OCI-LY1 (cell line): ENCODE measurements at regions not wholly inside any gene's neighbourhood (a gene's known extent, or its start where the extent isn't known, plus 50 kb on each side); places are given as distances from the start of the nearest gene placed in this dataset.

Experiments used
- H2AFZ ChIP-seq: fragments of 200-600 bp; sonication (generic), shearing (Covaris generic); 2 replicates; pipeline ENCODE4 v1.6.0; 2014; ENCODE audit warnings: antibody characterized with exemption, mild to moderate bottlenecking, low read length
- H3F3A ChIP-seq: fragments of 200-600 bp; sonication (generic), shearing (Covaris generic); 2 replicates; pipeline ENCODE4 v1.6.0; 2014; ENCODE audit warnings: mild to moderate bottlenecking, antibody characterized with exemption, low read length, moderate library complexity; ENCODE audit not compliant: insufficient read depth
- H3K27ac ChIP-seq: fragments of 200-600 bp; sonication (generic); 2 replicates; pipeline ENCODE4 v1.5.1; 2014; ENCODE audit warnings: low read length, mixed run types, mild to moderate bottlenecking, low read depth; ENCODE audit not compliant: poor library complexity, severe bottlenecking
- H3K27me3 ChIP-seq: fragments of 200-600 bp; sonication (generic); 2 replicates; pipeline ENCODE4 v1.6.0; 2014; ENCODE audit warnings: antibody characterized with exemption, mild to moderate bottlenecking, low read length, moderate library complexity; ENCODE audit not compliant: insufficient read depth
- H3K36me3 ChIP-seq: fragments of 200-600 bp; sonication (generic); 2 replicates; pipeline ENCODE4 v1.6.1; 2014; ENCODE audit warnings: mild to moderate bottlenecking, antibody characterized with exemption, low read length, moderate library complexity, mixed read lengths; ENCODE audit not compliant: insufficient read depth
- H3K4me1 ChIP-seq: fragments of 200-600 bp; sonication (generic); 2 replicates; pipeline ENCODE4 v1.5.1; 2014; ENCODE audit warnings: mild to moderate bottlenecking, low read length, moderate library complexity; ENCODE audit not compliant: insufficient read depth, severe bottlenecking
- H3K4me2 ChIP-seq: fragments of 200-600 bp; sonication (generic), shearing (Covaris generic); 2 replicates; pipeline ENCODE4 v1.6.1; 2014; ENCODE audit warnings: low read length
- H3K4me3 ChIP-seq: fragments of 200-600 bp; sonication (generic); 2 replicates; pipeline ENCODE4 v1.5.1; 2014; ENCODE audit warnings: low read length, low read depth, mild to moderate bottlenecking, mixed read lengths; ENCODE audit not compliant: poor library complexity, severe bottlenecking
- H3K79me2 ChIP-seq: fragments of 200-600 bp; shearing (Covaris generic); 2 replicates; pipeline ENCODE4 v1.6.1; 2016; ENCODE audit warnings: mixed run types, low read length, mixed read lengths; ENCODE audit not compliant: insufficient read depth
- H3K9ac ChIP-seq: fragments of 200-600 bp; sonication (generic), shearing (Covaris generic); 2 replicates; pipeline ENCODE4 v1.6.1; 2014; ENCODE audit warnings: mild to moderate bottlenecking, low read length, mixed read lengths
- H3K9me2 ChIP-seq: fragments of 200-600 bp; sonication (generic), shearing (Covaris generic); 2 replicates; pipeline ENCODE4 v1.6.1; 2014; ENCODE audit warnings: low read depth, mild to moderate bottlenecking, low read length, mixed read lengths
- H3K9me3 ChIP-seq: fragments of 200-600 bp; shearing (Covaris generic); 2 replicates; pipeline ENCODE4 v1.6.1; 2014; ENCODE audit warnings: low read length, mixed read lengths
- H4K20me1 ChIP-seq: fragments of 200-600 bp; sonication (generic), shearing (Covaris generic); 2 replicates; pipeline ENCODE4 v1.6.0; 2016; ENCODE audit warnings: mild to moderate bottlenecking, low read length; ENCODE audit not compliant: insufficient read depth
- CTCF ChIP-seq: fragments of 200-600 bp; sonication (generic), shearing (Covaris generic); IDR thresholded peaks from 2 replicates; pipeline ENCODE4 v1.5.1; 2017; ENCODE audit warnings: mild to moderate bottlenecking, antibody characterized with exemption, low read length, moderate library complexity, mixed read lengths
- EZH2 ChIP-seq: fragments of 200-600 bp; sonication (generic), shearing (Covaris generic); IDR thresholded peaks from 2 replicates; pipeline ENCODE4 v1.8.0; 2017; ENCODE audit warnings: borderline replicate concordance, mixed run types, mild to moderate bottlenecking, antibody characterized with exemption, low read length, moderate library complexity, mixed read lengths

GRCh38 chr3:153629148-153629547 lies 467.1 kb downstream of the RAP2B start:
- Histone ChIP-seq H2AFZ (no peak overlapping the region), H3K4me2 (no peak overlapping the region), H3K9me3 (no peaks in the 10 kb centered on the region), H3K27me3 (no peaks in the 10 kb centered on the region), H3K9me2 (no peaks in the 10 kb centered on the region), H3F3A (no peaks in the 10 kb centered on the region), H3K36me3 (no peaks in the 10 kb centered on the region), H4K20me1 (no peaks in the 10 kb centered on the region), H3K9ac (no peak overlapping the region), H3K4me3 (no peak overlapping the region), H3K79me2 (no peaks in the 10 kb centered on the region), H3K4me1 (peaks cover 4% of the 10 kb centered on the region), H3K27ac (no peak overlapping the region)
- no peak for TF ChIP-seq EZH2
- no peak for TF ChIP-seq CTCF

DNA sequence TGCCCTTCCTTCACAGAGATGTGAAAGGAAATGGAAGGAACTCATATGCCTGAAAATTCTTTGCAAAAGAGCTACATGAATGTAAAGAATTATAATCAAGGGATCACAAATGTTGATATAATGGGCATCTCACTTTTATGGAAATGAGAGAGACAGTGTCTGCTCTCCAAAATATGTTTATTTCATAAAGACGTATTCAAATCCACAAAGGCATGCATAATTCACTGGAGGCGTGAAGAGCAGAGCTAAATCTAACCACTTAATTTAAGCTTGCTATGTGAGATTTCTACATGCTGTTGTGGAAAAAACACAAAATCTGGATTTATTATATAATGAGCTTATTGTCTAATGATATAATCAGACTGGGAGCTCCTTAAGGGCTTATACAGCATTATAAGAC lies 469.1 kb downstream of the RAP2B start:
- Histone ChIP-seq H3K4me3 (no peak overlapping the region), H3F3A (no peaks in the 10 kb centered on the region), H3K27ac (no peak overlapping the region), H2AFZ (no peak overlapping the region), H3K4me2 (no peak overlapping the region), H3K27me3 (no peaks in the 10 kb centered on the region), H3K9me2 (no peaks in the 10 kb centered on the region), H3K9ac (no peak overlapping the region), H3K9me3 (no peaks in the 10 kb centered on the region), H3K4me1 (no peaks in the 10 kb centered on the region), H3K36me3 (no peaks in the 10 kb centered on the region), H4K20me1 (no peaks in the 10 kb centered on the region), H3K79me2 (no peaks in the 10 kb centered on the region)
- TF ChIP-seq EZH2 (no peak), CTCF (no peak)

- H3K79me2 ChIP-seq = no peaks in the 10 kb centered on the region
- H3K4me1 ChIP-seq = no peaks in the 10 kb centered on the region
- no peaks in the 10 kb centered on the region for H3F3A ChIP-seq
- no peaks in the 10 kb centered on the region for H3K36me3 ChIP-seq
- no peaks in the 10 kb centered on the region for H3K9me3 ChIP-seq
- H3K9ac ChIP-seq = no peak overlapping the region
- no peaks in the 10 kb centered on the region for H3K27me3 ChIP-seq
- no peaks in the 10 kb centered on the region for H3K9me2 ChIP-seq
- no peak overlapping the region for H3K4me3 ChIP-seq
- TF ChIP-seq EZH2 (no peak), CTCF (no peak)
- H3K27ac ChIP-seq = no peak overlapping the region
- no peak overlapping the region for H2AFZ ChIP-seq
- H3K4me2 ChIP-seq = no peak overlapping the region
- H4K20me1 ChIP-seq = no peaks in the 10 kb centered on the region
These were observed 469.6 kb downstream of the RAP2B start for GRCh38 chr3:153631664-153632063.
